HL-60 (cell line): ENCODE measurements at regions not wholly inside any gene's neighbourhood (a gene's known extent, or its start where the extent isn't known, plus 50 kb on each side); places are given as distances from the start of the nearest gene placed in this dataset.

Experiments
- GABPA ChIP-seq: IDR thresholded peaks from 2 replicates; pipeline ENCODE4 v1.6.1; 2012; ENCODE audit warnings: low read depth
- POLR2AphosphoS5 ChIP-seq: IDR thresholded peaks from 2 replicates; pipeline ENCODE4 v1.6.1; 2012; ENCODE audit warnings: low read depth
- SPI1 ChIP-seq: IDR thresholded peaks from 2 replicates; pipeline ENCODE4 v1.6.1; 2012; ENCODE audit warnings: low read depth, mild to moderate bottlenecking, borderline replicate concordance
- TF ChIP-seq, protein P1 (sequence below): IDR thresholded peaks from one replicate; pipeline ENCODE4 v1.5.1; 2011; ENCODE audit warnings: low read length, control low read depth, inconsistent platforms; ENCODE audit not compliant: insufficient read depth
- TF ChIP-seq, protein P2 (sequence below): IDR thresholded peaks from 2 replicates; pipeline ENCODE4 v1.6.1; 2012; ENCODE audit warnings: low read depth; ENCODE audit not compliant: insufficient replicate concordance

DNA sequence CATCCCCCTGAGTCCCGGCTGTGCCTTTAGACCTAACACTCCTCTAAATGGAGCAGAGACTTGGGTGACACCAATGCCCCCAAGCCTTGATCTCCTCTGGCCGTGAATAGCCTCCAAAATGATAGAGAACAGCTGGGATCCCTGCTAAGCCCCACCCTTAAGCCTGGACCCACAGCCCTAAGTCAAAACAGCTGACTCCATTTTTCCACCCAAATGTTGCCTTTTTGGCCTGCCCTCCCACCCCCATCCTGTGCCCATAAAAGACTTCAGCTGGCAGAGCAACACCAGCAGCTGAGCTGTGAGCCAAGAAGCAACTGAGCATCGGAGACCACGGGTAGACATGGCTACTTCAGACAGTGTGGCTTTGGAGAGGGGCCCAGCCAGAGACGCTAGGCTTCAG is 420.8 kb downstream of the NPHP4 start:
- TF ChIP-seq, protein P1, sequence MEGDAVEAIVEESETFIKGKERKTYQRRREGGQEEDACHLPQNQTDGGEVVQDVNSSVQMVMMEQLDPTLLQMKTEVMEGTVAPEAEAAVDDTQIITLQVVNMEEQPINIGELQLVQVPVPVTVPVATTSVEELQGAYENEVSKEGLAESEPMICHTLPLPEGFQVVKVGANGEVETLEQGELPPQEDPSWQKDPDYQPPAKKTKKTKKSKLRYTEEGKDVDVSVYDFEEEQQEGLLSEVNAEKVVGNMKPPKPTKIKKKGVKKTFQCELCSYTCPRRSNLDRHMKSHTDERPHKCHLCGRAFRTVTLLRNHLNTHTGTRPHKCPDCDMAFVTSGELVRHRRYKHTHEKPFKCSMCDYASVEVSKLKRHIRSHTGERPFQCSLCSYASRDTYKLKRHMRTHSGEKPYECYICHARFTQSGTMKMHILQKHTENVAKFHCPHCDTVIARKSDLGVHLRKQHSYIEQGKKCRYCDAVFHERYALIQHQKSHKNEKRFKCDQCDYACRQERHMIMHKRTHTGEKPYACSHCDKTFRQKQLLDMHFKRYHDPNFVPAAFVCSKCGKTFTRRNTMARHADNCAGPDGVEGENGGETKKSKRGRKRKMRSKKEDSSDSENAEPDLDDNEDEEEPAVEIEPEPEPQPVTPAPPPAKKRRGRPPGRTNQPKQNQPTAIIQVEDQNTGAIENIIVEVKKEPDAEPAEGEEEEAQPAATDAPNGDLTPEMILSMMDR: no peak
- TF ChIP-seq SPI1 (no peak), POLR2AphosphoS5 (no peak), GABPA (no peak)
- TF ChIP-seq, protein P2, sequence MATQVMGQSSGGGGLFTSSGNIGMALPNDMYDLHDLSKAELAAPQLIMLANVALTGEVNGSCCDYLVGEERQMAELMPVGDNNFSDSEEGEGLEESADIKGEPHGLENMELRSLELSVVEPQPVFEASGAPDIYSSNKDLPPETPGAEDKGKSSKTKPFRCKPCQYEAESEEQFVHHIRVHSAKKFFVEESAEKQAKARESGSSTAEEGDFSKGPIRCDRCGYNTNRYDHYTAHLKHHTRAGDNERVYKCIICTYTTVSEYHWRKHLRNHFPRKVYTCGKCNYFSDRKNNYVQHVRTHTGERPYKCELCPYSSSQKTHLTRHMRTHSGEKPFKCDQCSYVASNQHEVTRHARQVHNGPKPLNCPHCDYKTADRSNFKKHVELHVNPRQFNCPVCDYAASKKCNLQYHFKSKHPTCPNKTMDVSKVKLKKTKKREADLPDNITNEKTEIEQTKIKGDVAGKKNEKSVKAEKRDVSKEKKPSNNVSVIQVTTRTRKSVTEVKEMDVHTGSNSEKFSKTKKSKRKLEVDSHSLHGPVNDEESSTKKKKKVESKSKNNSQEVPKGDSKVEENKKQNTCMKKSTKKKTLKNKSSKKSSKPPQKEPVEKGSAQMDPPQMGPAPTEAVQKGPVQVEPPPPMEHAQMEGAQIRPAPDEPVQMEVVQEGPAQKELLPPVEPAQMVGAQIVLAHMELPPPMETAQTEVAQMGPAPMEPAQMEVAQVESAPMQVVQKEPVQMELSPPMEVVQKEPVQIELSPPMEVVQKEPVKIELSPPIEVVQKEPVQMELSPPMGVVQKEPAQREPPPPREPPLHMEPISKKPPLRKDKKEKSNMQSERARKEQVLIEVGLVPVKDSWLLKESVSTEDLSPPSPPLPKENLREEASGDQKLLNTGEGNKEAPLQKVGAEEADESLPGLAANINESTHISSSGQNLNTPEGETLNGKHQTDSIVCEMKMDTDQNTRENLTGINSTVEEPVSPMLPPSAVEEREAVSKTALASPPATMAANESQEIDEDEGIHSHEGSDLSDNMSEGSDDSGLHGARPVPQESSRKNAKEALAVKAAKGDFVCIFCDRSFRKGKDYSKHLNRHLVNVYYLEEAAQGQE: no peak
